Type B pancreatic cell (in vitro differentiated cells): ENCODE measurements at regions not wholly inside any gene's neighbourhood (a gene's known extent, or its start where the extent isn't known, plus 50 kb on each side); places are given as distances from the start of the nearest gene placed in this dataset.

Experiments used
- DNase-seq: peaks from one replicate; pipeline ENCODE4 v3.0.0; 2021; ENCODE audit warnings: mixed read lengths; ENCODE audit not compliant: unreplicated experiment; ENCODE audit errors: extremely low spot score
- H3K27ac Mint-ChIP-seq: 2 replicates; pipeline ENCODE4 v1.8.0; 2021; ENCODE audit warnings: mild to moderate bottlenecking, mixed read lengths
- H3K27me3 Mint-ChIP-seq: 2 replicates; pipeline ENCODE4 v1.8.0; 2021; ENCODE audit warnings: mixed read lengths
- H3K36me3 Mint-ChIP-seq: 2 replicates; pipeline ENCODE4 v1.8.0; 2021; ENCODE audit warnings: mixed read lengths
- H3K4me1 Mint-ChIP-seq: one replicate; pipeline ENCODE4 v1.8.0; 2021; ENCODE audit warnings: mixed read lengths; ENCODE audit not compliant: unreplicated experiment
- H3K4me3 Mint-ChIP-seq: 2 replicates; pipeline ENCODE4 v1.8.0; 2021; ENCODE audit warnings: mild to moderate bottlenecking, mixed read lengths
- H3K9me3 Mint-ChIP-seq: 2 replicates; pipeline ENCODE4 v1.8.0; 2021; ENCODE audit warnings: mixed read lengths
- CTCF ChIP-seq: fragments of 200-600 bp; sonication (generic); conservative IDR thresholded peaks from 2 replicates; pipeline ENCODE4 v1.5.0; 2021; ENCODE audit warnings: antibody characterized with exemption, mild to moderate bottlenecking

DNA sequence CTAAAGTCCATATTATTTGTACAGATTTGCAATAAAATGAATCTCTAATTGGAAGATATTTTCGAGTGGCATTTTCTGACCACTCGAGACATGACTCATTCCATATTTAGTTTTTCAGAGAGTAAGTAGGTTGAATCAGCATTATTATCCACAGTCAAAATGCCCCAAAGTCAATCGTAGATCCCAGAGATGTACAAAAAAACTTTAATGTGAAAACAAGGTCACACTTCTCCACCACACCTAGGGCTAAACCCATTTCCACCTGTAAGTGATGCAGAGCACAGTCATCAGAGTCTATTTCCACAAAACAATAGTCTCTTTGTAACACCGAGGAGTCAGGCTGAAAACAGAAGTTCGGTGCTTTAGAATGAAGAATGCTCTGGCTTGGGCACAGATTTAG is 117.1 kb upstream of the TENM3 start:
- DNase-seq = no peak
- H3K4me3 Mint-ChIP-seq = no peak overlapping the region
- H3K4me1 Mint-ChIP-seq = no peaks in the 10 kb centered on the region
- TF ChIP-seq CTCF = no peak
- H3K36me3 Mint-ChIP-seq = peaks cover 4% of the 10 kb centered on the region
- no peak overlapping the region for H3K27ac Mint-ChIP-seq
- H3K9me3 Mint-ChIP-seq = peaks cover 14% of the 10 kb centered on the region
- H3K27me3 Mint-ChIP-seq = no peaks in the 10 kb centered on the region

- H3K27ac Mint-ChIP-seq = no peak overlapping the region
- TF ChIP-seq CTCF = no peak
- no peak for DNase-seq
- H3K36me3 Mint-ChIP-seq = peaks cover 4% of the 10 kb centered on the region
- H3K27me3 Mint-ChIP-seq = no peaks in the 10 kb centered on the region
- H3K9me3 Mint-ChIP-seq = peaks cover 14% of the 10 kb centered on the region
- no peak overlapping the region for H3K4me3 Mint-ChIP-seq
- H3K4me1 Mint-ChIP-seq = no peaks in the 10 kb centered on the region
These were observed 116.6 kb upstream of the TENM3 start for GRCh38 chr4:182126603-182127002.

- Mint-ChIP-seq H3K4me3 (no peak overlapping the region), H3K9me3 (no peaks in the 10 kb centered on the region), H3K27ac (no peak overlapping the region), H3K27me3 (peaks cover 8% of the 10 kb centered on the region), H3K36me3 (no peaks in the 10 kb centered on the region), H3K4me1 (peaks cover 15% of the 10 kb centered on the region)
- no peak for DNase-seq
- no peak for TF ChIP-seq CTCF
These were observed 110.2 kb upstream of the TENM3 start for GRCh38 chr4:182133033-182133432.

DNA sequence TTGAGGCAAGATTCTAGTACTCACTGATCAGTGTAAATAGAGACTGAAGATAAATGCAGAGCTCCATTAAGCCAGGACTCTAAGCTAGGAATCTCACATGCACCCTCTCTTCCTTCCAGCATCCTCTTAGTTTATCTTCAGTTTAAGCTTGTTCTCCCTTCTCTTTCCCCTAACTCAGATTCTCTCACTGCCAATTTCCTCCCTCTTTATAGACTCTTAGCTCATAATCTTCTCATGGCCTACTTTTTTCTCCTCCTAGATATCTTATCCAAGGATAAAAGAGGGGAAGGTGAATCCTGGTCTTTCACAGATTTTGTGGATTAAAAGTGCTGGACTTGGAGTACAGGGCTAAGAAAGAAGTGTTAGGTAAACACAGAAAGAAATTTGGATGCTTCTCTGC is 108.9 kb upstream of the TENM3 start:
- H3K36me3 Mint-ChIP-seq = no peaks in the 10 kb centered on the region
- no peak for TF ChIP-seq CTCF
- H3K27ac Mint-ChIP-seq = no peak overlapping the region
- DNase-seq = no peak
- no peaks in the 10 kb centered on the region for H3K9me3 Mint-ChIP-seq
- no peak overlapping the region for H3K4me3 Mint-ChIP-seq
- H3K4me1 Mint-ChIP-seq = peaks cover 20% of the 10 kb centered on the region
- H3K27me3 Mint-ChIP-seq = peaks cover 18% of the 10 kb centered on the region

DNA sequence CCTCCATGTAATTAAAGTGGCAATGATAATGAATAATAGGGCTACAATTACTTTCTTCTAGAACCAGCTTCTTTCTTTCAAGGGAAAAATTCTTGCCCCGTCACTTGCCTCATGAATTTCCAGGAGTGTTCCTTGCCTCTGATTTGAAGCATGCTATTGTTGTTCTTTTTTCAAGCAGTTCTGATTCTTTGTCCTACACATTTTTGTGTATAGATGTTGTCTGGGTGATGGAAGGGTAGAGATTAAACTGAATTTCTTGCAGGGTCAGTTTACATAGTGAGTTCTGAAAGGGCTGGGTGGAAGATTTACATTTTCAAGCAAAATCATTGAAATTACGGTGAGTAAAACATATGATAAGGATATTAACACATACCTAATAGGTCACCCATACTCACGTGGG is 107.0 kb upstream of the TENM3 start:
- no peaks in the 10 kb centered on the region for H3K36me3 Mint-ChIP-seq
- no peak for DNase-seq
- no peak overlapping the region for H3K27ac Mint-ChIP-seq
- peaks cover 32% of the 10 kb centered on the region for H3K27me3 Mint-ChIP-seq
- no peak for TF ChIP-seq CTCF
- no peaks in the 10 kb centered on the region for H3K9me3 Mint-ChIP-seq
- peak overlapping the region; percentile 10 for H3K4me3 Mint-ChIP-seq
- H3K4me1 Mint-ChIP-seq = peaks cover 21% of the 10 kb centered on the region

DNA sequence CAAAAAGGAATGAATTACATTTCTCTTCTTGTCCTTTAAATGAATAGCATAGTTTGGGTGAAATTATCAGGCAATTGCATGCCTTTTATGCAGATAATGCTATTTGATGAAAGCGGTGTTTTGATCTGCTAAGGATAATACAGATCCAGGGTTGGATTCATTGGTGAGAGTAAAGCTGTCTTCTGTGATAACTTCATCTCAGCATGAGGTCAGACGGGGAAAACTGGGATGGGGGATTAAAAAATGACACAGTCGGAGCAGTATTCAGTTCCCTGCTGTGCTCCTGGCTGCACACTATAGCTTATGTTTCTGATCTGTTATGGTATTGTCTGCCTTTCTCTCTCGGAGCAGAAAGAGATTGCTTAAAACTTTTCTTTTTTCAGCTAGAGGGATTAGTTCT is 105.9 kb upstream of the TENM3 start:
- DNase-seq = no peak
- no peak overlapping the region for H3K27ac Mint-ChIP-seq
- no peak for TF ChIP-seq CTCF
- peaks cover 43% of the 10 kb centered on the region for H3K27me3 Mint-ChIP-seq
- peak overlapping the region; percentile 48 for H3K4me3 Mint-ChIP-seq
- H3K9me3 Mint-ChIP-seq = no peaks in the 10 kb centered on the region
- H3K4me1 Mint-ChIP-seq = peaks cover 32% of the 10 kb centered on the region
- H3K36me3 Mint-ChIP-seq = no peaks in the 10 kb centered on the region
